Hepatocyte (in vitro differentiated cells): ENCODE measurements at regions not wholly inside any gene's neighbourhood (a gene's known extent, or its start where the extent isn't known, plus 50 kb on each side); places are given as distances from the start of the nearest gene placed in this dataset.
"Not testable (repeated sequence)": the region's sequence is repeated elsewhere in the genome, so short reads cannot be mapped to it uniquely, and the experiment has no call there.

Source experiments
- DNase-seq: peaks from one replicate; pipeline ENCODE4 v3.0.0-alpha.2; 2016; ENCODE audit warnings: low spot score
- H2AFZ ChIP-seq: fragments of 200-600 bp; sonication (generic); 2 replicates; pipeline ENCODE4 v1.6.0; 2016; ENCODE audit warnings: antibody characterized with exemption, mild to moderate bottlenecking
- H3K27ac ChIP-seq: fragments of 200-600 bp; sonication (generic); 2 replicates; pipeline ENCODE4 v1.5.1; 2016; ENCODE audit warnings: mild to moderate bottlenecking
- H3K27me3 ChIP-seq: fragments of 200-600 bp; sonication (generic); 2 replicates; pipeline ENCODE4 v1.6.1; 2016
- H3K36me3 ChIP-seq: fragments of 200-600 bp; sonication (generic); replicated peaks from 2 replicates; pipeline ENCODE4 v1.5.1; 2016; ENCODE audit warnings: low read depth; ENCODE audit not compliant: insufficient read depth
- H3K4me1 ChIP-seq: fragments of 200-600 bp; sonication (generic); 2 replicates; pipeline ENCODE4 v1.5.1; 2016; ENCODE audit warnings: mild to moderate bottlenecking, moderate library complexity; ENCODE audit not compliant: insufficient read depth
- H3K4me2 ChIP-seq: fragments of 200-600 bp; sonication (generic); 2 replicates; pipeline ENCODE4 v1.6.0; 2016
- H3K4me3 ChIP-seq: fragments of 200-600 bp; sonication (generic); 2 replicates; pipeline ENCODE4 v1.5.1; 2016; ENCODE audit warnings: mild to moderate bottlenecking
- H3K79me2 ChIP-seq: fragments of 200-600 bp; sonication (generic); 2 replicates; pipeline ENCODE4 v1.6.0; 2017; ENCODE audit warnings: mild to moderate bottlenecking
- H3K9me2 ChIP-seq: fragments of 200-600 bp; sonication (generic); replicated peaks from 2 replicates; pipeline ENCODE4 v1.6.0; 2017; ENCODE audit warnings: mild to moderate bottlenecking; ENCODE audit not compliant: insufficient read depth
- H3K9me3 ChIP-seq: fragments of 200-600 bp; sonication (generic); 2 replicates; pipeline ENCODE4 v1.5.1; 2016; ENCODE audit warnings: low read depth, mild to moderate bottlenecking
- H4K20me1 ChIP-seq: fragments of 200-600 bp; sonication (generic); 2 replicates; pipeline ENCODE4 v1.6.0; 2016; ENCODE audit warnings: mild to moderate bottlenecking; ENCODE audit not compliant: insufficient read depth, poor library complexity, severe bottlenecking
- EZH2 ChIP-seq: fragments of 200-600 bp; sonication (generic); IDR thresholded peaks from 2 replicates; pipeline ENCODE4 v1.6.1; 2016; ENCODE audit warnings: antibody characterized with exemption, mild to moderate bottlenecking, borderline replicate concordance
- EZH2phosphoT487 ChIP-seq: fragments of 200-600 bp; sonication (generic); IDR thresholded peaks from one replicate; pipeline ENCODE4 v1.6.1; 2018; ENCODE audit warnings: antibody characterized with exemption, mild to moderate bottlenecking, low read depth, moderate library complexity; ENCODE audit not compliant: unreplicated experiment, severe bottlenecking
- WGBS: methylation state at CpG from one replicate; pipeline ENCODE4 v1.1.6; 2016; ENCODE audit warnings: low lambda C conversion rate; ENCODE audit errors: missing lambda C conversion rate; 5-methylcytosine and 5-hydroxymethylcytosine counted together
- TF ChIP-seq, protein P1 (sequence below): fragments of 200-600 bp; sonication (generic); IDR thresholded peaks from 2 replicates; pipeline ENCODE4 v1.5.1; 2016; ENCODE audit warnings: antibody characterized with exemption, mild to moderate bottlenecking; ENCODE audit not compliant: poor library complexity

DNA sequence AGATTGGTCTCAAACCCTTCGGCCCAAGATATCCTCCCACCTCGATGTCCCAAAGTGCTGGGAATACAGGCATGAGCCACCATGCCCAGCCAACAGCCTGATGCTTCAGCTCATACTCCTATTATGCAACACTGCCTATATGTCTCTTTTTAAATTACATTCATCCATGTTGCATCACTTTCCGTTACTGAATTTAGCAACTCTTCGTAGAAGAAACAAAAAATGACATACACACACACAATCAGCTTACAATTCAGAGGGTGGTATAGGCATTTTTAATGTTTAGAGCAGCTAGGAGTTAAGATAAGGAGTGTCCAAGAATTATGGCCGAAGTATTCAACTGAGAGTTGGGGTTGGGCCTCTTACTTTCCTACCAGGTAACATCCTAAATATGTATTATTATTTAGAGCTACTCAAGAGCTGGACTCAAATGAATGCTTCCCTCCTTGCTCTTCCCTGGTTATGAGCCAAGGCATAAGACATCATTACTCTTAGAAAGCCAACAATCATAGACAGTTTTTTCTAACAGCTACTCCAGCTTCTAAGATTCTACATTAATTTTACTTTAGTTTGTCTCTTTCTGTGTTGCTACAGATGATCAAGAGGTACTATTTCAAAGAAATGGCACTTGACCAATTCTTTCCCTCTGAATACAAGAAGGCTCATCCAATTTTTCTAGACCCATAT lies 62.0 kb upstream of the BMP5 start:
- H3K36me3 ChIP-seq, result no peaks in the 10 kb centered on the region
- H4K20me1 ChIP-seq, result no peaks in the 10 kb centered on the region
- H3K79me2 ChIP-seq, result no peaks in the 10 kb centered on the region
- TF ChIP-seq, protein P1, sequence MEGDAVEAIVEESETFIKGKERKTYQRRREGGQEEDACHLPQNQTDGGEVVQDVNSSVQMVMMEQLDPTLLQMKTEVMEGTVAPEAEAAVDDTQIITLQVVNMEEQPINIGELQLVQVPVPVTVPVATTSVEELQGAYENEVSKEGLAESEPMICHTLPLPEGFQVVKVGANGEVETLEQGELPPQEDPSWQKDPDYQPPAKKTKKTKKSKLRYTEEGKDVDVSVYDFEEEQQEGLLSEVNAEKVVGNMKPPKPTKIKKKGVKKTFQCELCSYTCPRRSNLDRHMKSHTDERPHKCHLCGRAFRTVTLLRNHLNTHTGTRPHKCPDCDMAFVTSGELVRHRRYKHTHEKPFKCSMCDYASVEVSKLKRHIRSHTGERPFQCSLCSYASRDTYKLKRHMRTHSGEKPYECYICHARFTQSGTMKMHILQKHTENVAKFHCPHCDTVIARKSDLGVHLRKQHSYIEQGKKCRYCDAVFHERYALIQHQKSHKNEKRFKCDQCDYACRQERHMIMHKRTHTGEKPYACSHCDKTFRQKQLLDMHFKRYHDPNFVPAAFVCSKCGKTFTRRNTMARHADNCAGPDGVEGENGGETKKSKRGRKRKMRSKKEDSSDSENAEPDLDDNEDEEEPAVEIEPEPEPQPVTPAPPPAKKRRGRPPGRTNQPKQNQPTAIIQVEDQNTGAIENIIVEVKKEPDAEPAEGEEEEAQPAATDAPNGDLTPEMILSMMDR, result no peak
- TF ChIP-seq EZH2phosphoT487 (no peak), EZH2 (no peak)
- no peaks in the 10 kb centered on the region for H3K9me2 ChIP-seq
- H2AFZ ChIP-seq, result no peak overlapping the region
- no peak overlapping the region for H3K4me3 ChIP-seq
- no peaks in the 10 kb centered on the region for H3K9me3 ChIP-seq
- no peaks in the 10 kb centered on the region for H3K27me3 ChIP-seq
- 91% methylated on average over 5 of the region's 5 CpGs for WGBS
- DNase-seq, result no peak
- H3K4me2 ChIP-seq, result peak overlapping the region; percentile 4
- peak overlapping the region; percentile 31 for H3K27ac ChIP-seq
- peaks cover under 1% of the 10 kb centered on the region for H3K4me1 ChIP-seq

DNA sequence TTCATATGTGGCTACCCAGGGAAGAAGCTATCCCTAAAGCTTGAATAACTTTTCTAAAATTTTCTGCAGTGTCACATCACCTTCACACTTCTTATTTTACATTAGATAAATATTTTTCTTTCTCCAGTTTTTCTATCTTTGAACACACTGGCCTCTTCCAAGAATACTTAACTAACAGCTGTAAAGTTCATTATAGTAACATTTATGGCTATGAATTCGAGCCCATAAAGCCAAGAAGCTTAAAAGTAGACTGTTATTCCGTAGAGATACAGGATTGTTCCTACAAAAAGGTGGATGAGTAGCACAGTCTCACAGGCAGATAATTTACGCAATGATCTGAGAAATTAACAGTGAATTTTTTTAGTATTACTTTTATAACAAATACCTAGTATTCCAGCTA lies 55.7 kb upstream of the BMP5 start:
- DNase-seq, result no peak
- H3K4me3 ChIP-seq, result no peak overlapping the region
- H3K4me1 ChIP-seq, result no peaks in the 10 kb centered on the region
- H4K20me1 ChIP-seq, result no peaks in the 10 kb centered on the region
- H3K79me2 ChIP-seq, result no peaks in the 10 kb centered on the region
- WGBS, result 83% methylated on average over 3 of the region's 3 CpGs
- no peak overlapping the region for H3K4me2 ChIP-seq
- H3K9me3 ChIP-seq, result no peaks in the 10 kb centered on the region
- no peaks in the 10 kb centered on the region for H3K9me2 ChIP-seq
- H3K27me3 ChIP-seq, result no peaks in the 10 kb centered on the region
- H3K27ac ChIP-seq, result no peak overlapping the region
- no peaks in the 10 kb centered on the region for H3K36me3 ChIP-seq
- TF ChIP-seq EZH2 (no peak), EZH2phosphoT487 (no peak)
- TF ChIP-seq, protein P1, result no peak
- no peak overlapping the region for H2AFZ ChIP-seq

DNA sequence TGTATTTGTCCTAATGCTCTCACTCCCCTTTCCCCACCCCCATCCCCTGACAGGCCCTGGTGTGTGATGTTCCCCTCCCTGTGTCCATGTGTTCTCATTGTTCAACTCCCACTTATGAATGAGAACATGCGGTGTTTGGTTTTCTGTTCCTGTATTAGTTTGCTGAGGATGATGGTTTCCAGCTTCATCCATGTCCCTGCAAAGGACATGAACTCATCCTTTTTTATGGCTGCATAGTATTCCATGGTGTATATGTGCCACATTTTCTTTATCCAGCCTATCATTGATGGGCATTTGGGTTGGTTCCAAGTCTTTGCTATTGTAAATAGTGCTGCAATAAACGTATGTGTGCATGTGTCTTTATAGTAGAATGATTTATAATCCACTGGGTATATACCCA lies 52.3 kb upstream of the BMP5 start:
- not testable (repeated sequence) for H3K79me2 ChIP-seq, H3K36me3 ChIP-seq, H4K20me1 ChIP-seq, H3K27ac ChIP-seq, DNase-seq, H3K4me3 ChIP-seq, H3K4me2 ChIP-seq, H2AFZ ChIP-seq, H3K27me3 ChIP-seq, H3K9me2 ChIP-seq, H3K4me1 ChIP-seq, H3K9me3 ChIP-seq
- WGBS, result 65% methylated on average over 2 of the region's 2 CpGs

DNA sequence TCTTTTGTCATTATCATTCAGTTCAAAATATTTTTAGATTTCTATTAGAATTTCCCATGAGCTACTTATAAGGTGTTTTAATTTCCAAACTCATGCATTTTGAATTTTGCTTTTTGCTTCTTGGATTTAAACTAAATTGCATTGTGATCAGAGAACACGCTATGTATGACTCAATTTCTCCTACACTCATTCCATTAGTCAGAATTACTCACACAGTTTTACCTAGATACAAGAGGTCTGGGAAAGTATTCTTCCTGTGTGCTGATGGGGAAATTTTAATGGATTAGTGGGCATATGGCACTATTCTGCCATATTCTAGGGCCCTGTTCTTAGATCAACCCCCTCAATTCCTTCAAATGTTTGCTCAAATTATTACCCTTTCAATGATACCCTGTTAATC lies 49.9 kb upstream of the BMP5 start:
- no peaks in the 10 kb centered on the region for H4K20me1 ChIP-seq
- DNase-seq, result no peak
- no peaks in the 10 kb centered on the region for H3K9me3 ChIP-seq
- no peaks in the 10 kb centered on the region for H3K9me2 ChIP-seq
- H3K4me3 ChIP-seq, result no peak overlapping the region
- no peak overlapping the region for H3K4me2 ChIP-seq
- H3K36me3 ChIP-seq, result no peaks in the 10 kb centered on the region
- no peaks in the 10 kb centered on the region for H3K4me1 ChIP-seq
- TF ChIP-seq EZH2phosphoT487 (no peak), EZH2 (no peak)
- TF ChIP-seq, protein P1, result no peak
- H3K27me3 ChIP-seq, result no peaks in the 10 kb centered on the region
- H3K79me2 ChIP-seq, result no peaks in the 10 kb centered on the region
- H2AFZ ChIP-seq, result no peak overlapping the region
- no peak overlapping the region for H3K27ac ChIP-seq
- 90% methylated on average over 1 of the region's 1 CpG for WGBS
